GM21717 (cell line): ENCODE measurements at regions not wholly inside any gene's neighbourhood (a gene's known extent, or its start where the extent isn't known, plus 50 kb on each side); places are given as distances from the start of the nearest gene placed in this dataset.

Experiments used
- ATAC-seq: cut with Tn5 transposase; IDR thresholded peaks from one replicate; pipeline ENCODE4 v1.9.1; 2021; ENCODE audit warnings: mild to moderate bottlenecking, moderate library complexity; ENCODE audit not compliant: unreplicated experiment

- no peak for ATAC-seq
Measured at GRCh38 chr12:107610021-107610859, 75.4 kb upstream of the PWP1 start.

DNA sequence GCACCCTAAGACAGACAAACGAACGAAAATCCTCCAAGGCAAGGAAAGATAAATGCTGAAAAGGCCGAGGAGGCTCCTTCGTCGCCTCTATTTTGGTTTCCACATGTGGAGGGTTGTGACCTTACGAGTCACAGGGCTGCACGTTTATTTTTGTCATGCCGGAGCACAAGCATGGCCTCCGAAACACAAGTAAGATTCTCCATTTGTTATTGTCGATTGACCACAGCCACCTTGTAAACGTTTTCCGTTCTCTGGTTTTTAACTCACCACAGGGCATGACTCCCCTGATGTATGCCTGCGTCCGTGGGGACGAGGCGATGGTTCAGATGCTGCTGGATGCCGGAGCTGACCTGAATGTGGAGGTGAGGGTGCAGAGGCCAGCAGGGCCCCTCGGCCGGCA is 73.1 kb upstream of the PWP1 start:
- no peak for ATAC-seq

DNA sequence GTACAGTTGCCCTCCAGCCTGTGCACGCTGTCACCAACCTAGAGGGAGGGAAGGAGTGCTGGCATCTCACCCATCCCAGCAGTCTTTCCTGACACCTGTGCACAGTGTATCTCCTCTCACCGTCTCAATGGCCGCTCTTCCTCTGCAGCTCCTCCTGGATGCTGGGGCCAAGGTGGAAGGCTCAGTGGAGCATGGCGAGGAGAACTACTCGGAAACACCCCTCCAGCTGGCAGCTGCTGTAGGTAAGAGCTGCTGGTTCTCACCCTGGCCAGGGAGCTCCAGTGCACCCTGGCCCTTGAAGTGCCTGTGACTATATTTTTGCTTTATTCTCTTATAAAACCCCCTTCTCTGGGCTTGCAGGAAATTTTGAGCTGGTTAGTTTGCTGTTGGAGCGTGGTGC is 68.7 kb upstream of the PWP1 start:
- no peak for ATAC-seq

- ATAC-seq = no peak
Measured at GRCh38 chr12:107618106-107618505, 67.5 kb upstream of the PWP1 start.

DNA sequence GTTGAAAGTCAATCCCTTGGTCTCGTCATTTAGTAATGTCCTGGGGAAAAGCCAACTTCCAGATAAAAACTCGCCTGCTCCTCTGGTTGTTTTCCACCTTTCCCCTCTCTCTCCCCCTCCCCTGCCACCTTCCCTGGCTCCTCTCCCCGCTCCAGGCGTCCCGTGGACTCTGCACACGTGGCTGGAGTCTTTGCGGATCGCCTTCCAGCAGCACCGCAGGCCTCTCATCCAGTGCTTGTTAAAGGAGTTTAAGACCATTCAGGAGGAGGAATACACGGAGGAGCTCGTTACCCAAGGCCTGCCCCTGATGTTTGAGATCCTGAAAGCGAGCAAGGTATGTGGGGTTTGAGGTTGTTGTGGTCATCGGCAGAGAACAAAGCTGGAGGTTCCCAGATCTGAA is 65.8 kb upstream of the PWP1 start:
- ATAC-seq = no peak

GRCh38 chr12:107622001-107622400 is 63.6 kb upstream of the PWP1 start:
- ATAC-seq = no peak

GRCh38 chr12:107624493-107624892 is 61.1 kb upstream of the PWP1 start:
- ATAC-seq = no peak

DNA sequence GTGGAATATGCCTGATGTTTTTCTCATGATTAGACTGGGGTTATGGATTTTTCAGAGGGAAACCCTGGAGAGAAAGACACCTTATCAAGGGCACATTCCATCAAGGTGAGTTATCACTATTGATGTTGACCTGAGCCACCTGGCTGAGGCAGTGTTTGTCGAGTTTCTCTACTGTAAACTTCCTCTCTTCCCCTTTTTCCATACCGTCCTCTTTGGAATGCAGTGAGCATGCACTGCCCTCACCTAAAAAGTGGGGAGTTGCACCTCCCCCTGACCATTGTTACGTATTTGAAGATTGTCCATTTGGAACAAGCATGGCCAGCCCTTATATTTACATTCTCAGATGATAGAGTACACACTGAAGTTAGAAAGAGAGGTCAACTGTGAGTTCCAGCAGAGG is 53.9 kb upstream of the PWP1 start:
- ATAC-seq = no peak

DNA sequence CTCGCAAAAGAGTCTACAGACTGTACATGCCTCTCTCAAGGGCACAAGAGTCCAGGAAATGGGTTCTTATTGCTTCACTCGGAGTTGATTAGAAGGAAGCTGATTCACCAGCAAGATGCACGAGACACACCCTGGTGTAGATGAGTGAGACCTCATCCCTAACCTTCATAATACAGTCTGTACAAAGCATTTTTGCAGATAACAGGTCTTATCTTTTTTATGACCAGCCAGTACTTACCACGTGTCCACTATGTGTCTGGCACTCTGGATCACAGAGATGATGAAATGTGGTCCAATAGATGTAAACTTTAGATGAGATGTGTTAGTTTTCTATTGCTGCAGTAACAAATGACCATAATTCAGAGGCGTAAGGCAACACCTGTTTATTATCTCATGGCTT is 53.4 kb upstream of the PWP1 start:
- no peak for ATAC-seq

GRCh38 chr12:107634530-107634929 is 51.1 kb upstream of the PWP1 start:
- ATAC-seq = no peak

DNA sequence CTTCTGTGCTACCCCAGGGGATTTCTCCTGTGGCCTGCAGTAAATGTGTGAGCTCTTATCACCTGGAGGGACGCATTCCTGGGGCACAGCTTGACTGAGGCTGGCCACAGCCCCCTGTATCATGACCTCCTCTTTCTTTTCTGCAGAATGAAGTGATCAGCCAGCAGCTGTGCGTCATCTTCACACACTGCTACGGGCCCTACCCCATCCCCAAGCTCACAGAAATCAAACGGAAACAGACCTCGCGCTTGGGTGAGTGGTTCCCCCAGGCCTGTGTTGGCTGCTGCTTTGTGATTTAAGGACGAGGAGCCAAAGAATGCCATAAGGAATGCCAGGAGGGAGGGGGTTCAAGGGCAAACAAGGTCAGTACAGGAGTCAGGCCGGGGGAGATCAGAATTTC is 50.5 kb upstream of the PWP1 start:
- no peak for ATAC-seq
